Activated T-cell treated with anti-CD3 and anti-CD28 coated beads, Interleukin-2, amount 50 U/mL, for 24 hours (primary cell): ENCODE measurements at regions not wholly inside any gene's neighbourhood (a gene's known extent, or its start where the extent isn't known, plus 50 kb on each side); places are given as distances from the start of the nearest gene placed in this dataset.
"Not testable (repeated sequence)": the region's sequence is repeated elsewhere in the genome, so short reads cannot be mapped to it uniquely, and the experiment has no call there.

ENCODE experiments used
- DNase-seq: peaks from one replicate; pipeline ENCODE4 v3.0.0-alpha.2; 2020
- H3K27ac Mint-ChIP-seq: 2 replicates; pipeline ENCODE4 v1.8.0; 2020; ENCODE audit warnings: mild to moderate bottlenecking, mixed read lengths
- H3K27me3 Mint-ChIP-seq: 2 replicates; pipeline ENCODE4 v1.8.0; 2020; ENCODE audit warnings: mixed read lengths
- H3K36me3 Mint-ChIP-seq: 2 replicates; pipeline ENCODE4 v1.8.0; 2020; ENCODE audit warnings: low read depth, mixed read lengths
- H3K4me1 Mint-ChIP-seq: 2 replicates; pipeline ENCODE4 v1.8.0; 2020; ENCODE audit warnings: low read depth, mixed read lengths
- H3K4me3 Mint-ChIP-seq: 2 replicates; pipeline ENCODE4 v1.8.0; 2020; ENCODE audit warnings: mild to moderate bottlenecking, moderate library complexity, mixed read lengths
- H3K9me3 Mint-ChIP-seq: 2 replicates; pipeline ENCODE4 v1.8.0; 2020; ENCODE audit warnings: mixed read lengths

- DNase-seq, result no peak
- Mint-ChIP-seq H3K4me3 (no peak overlapping the region), H3K9me3 (no peaks in the 10 kb centered on the region)
These were observed 151.7 kb upstream of the IGFBP3 start for GRCh38 chr7:46072722-46073121.

GRCh38 chr7:46071601-46072000 is 150.5 kb upstream of the IGFBP3 start:
- H3K27ac Mint-ChIP-seq, result no peak overlapping the region
- H3K4me3 Mint-ChIP-seq, result no peak overlapping the region
- no peaks in the 10 kb centered on the region for H3K9me3 Mint-ChIP-seq
- DNase-seq, result no peak
- no peaks in the 10 kb centered on the region for H3K4me1 Mint-ChIP-seq
- H3K27me3 Mint-ChIP-seq, result no peaks in the 10 kb centered on the region
- H3K36me3 Mint-ChIP-seq, result no peaks in the 10 kb centered on the region

More at GRCh38 chr7:46072722-46073121, 151.7 kb upstream of the IGFBP3 start:
- Mint-ChIP-seq H3K36me3 (no peaks in the 10 kb centered on the region), H3K4me1 (no peaks in the 10 kb centered on the region), H3K27me3 (no peaks in the 10 kb centered on the region), H3K27ac (no peak overlapping the region)

GRCh38 chr7:46071076-46071475 is 150.0 kb upstream of the IGFBP3 start:
- Mint-ChIP-seq H3K27me3 (no peaks in the 10 kb centered on the region), H3K4me1 (no peaks in the 10 kb centered on the region), H3K4me3 (no peak overlapping the region), H3K27ac (no peak overlapping the region), H3K36me3 (no peaks in the 10 kb centered on the region), H3K9me3 (no peaks in the 10 kb centered on the region)
- no peak for DNase-seq

- no peaks in the 10 kb centered on the region for H3K36me3 Mint-ChIP-seq
- no peaks in the 10 kb centered on the region for H3K27me3 Mint-ChIP-seq
- H3K9me3 Mint-ChIP-seq, result no peaks in the 10 kb centered on the region
- no peaks in the 10 kb centered on the region for H3K4me1 Mint-ChIP-seq
- no peak for DNase-seq
- H3K4me3 Mint-ChIP-seq, result no peak overlapping the region
- H3K27ac Mint-ChIP-seq, result no peak overlapping the region
These were observed 147.1 kb upstream of the IGFBP3 start for GRCh38 chr7:46068159-46068558.

GRCh38 chr7:46059308-46060020 is 138.4 kb upstream of the IGFBP3 start:
- Mint-ChIP-seq H3K27me3 (no peaks in the 10 kb centered on the region), H3K4me3 (no peak overlapping the region), H3K4me1 (no peaks in the 10 kb centered on the region), H3K27ac (no peak overlapping the region), H3K9me3 (no peaks in the 10 kb centered on the region), H3K36me3 (no peaks in the 10 kb centered on the region)
- no peak for DNase-seq

GRCh38 chr7:46058086-46058823 is 137.2 kb upstream of the IGFBP3 start:
- DNase-seq, result no peak
- Mint-ChIP-seq H3K4me3 (no peak overlapping the region), H3K27ac (no peak overlapping the region), H3K36me3 (no peaks in the 10 kb centered on the region), H3K9me3 (no peaks in the 10 kb centered on the region), H3K4me1 (no peaks in the 10 kb centered on the region), H3K27me3 (no peaks in the 10 kb centered on the region)

GRCh38 chr7:46054915-46055314 is 133.8 kb upstream of the IGFBP3 start:
- H3K36me3 Mint-ChIP-seq, result no peaks in the 10 kb centered on the region
- DNase-seq, result no peak
- H3K9me3 Mint-ChIP-seq, result no peaks in the 10 kb centered on the region
- H3K4me1 Mint-ChIP-seq, result no peaks in the 10 kb centered on the region
- no peaks in the 10 kb centered on the region for H3K27me3 Mint-ChIP-seq
- no peak overlapping the region for H3K4me3 Mint-ChIP-seq
- no peak overlapping the region for H3K27ac Mint-ChIP-seq

- no peak for DNase-seq
- no peaks in the 10 kb centered on the region for H3K27me3 Mint-ChIP-seq
These were observed 133.2 kb upstream of the IGFBP3 start for GRCh38 chr7:46054272-46054671.

GRCh38 chr7:46047581-46047980 is 126.5 kb upstream of the IGFBP3 start:
- Mint-ChIP-seq H3K27me3 (no peaks in the 10 kb centered on the region), H3K4me3 (no peak overlapping the region), H3K4me1 (no peaks in the 10 kb centered on the region), H3K27ac (no peak overlapping the region), H3K36me3 (no peaks in the 10 kb centered on the region), H3K9me3 (no peaks in the 10 kb centered on the region)
- no peak for DNase-seq

More at GRCh38 chr7:46054272-46054671, 133.2 kb upstream of the IGFBP3 start:
- no peak overlapping the region for H3K27ac Mint-ChIP-seq
- no peaks in the 10 kb centered on the region for H3K4me1 Mint-ChIP-seq
- H3K36me3 Mint-ChIP-seq, result no peaks in the 10 kb centered on the region
- H3K9me3 Mint-ChIP-seq, result no peaks in the 10 kb centered on the region
- no peak overlapping the region for H3K4me3 Mint-ChIP-seq

- not testable (repeated sequence) for H3K27me3 Mint-ChIP-seq, DNase-seq, H3K36me3 Mint-ChIP-seq, H3K4me3 Mint-ChIP-seq, H3K27ac Mint-ChIP-seq, H3K9me3 Mint-ChIP-seq, H3K4me1 Mint-ChIP-seq
These were observed 122.3 kb upstream of the IGFBP3 start for GRCh38 chr7:46043338-46043737.

GRCh38 chr7:46039813-46040212 is 118.7 kb upstream of the IGFBP3 start:
- DNase-seq, H3K27ac Mint-ChIP-seq, H3K36me3 Mint-ChIP-seq, H3K4me3 Mint-ChIP-seq, H3K27me3 Mint-ChIP-seq, H3K9me3 Mint-ChIP-seq, H3K4me1 Mint-ChIP-seq: not testable (repeated sequence)

GRCh38 chr7:46035166-46035565 is 114.1 kb upstream of the IGFBP3 start:
- H3K4me3 Mint-ChIP-seq, result no peak overlapping the region
- H3K4me1 Mint-ChIP-seq, result no peaks in the 10 kb centered on the region
- no peak for DNase-seq
- no peak overlapping the region for H3K27ac Mint-ChIP-seq
- H3K36me3 Mint-ChIP-seq, result no peaks in the 10 kb centered on the region
- no peaks in the 10 kb centered on the region for H3K27me3 Mint-ChIP-seq
- H3K9me3 Mint-ChIP-seq, result no peaks in the 10 kb centered on the region

GRCh38 chr7:46034056-46034768 is 113.1 kb upstream of the IGFBP3 start:
- Mint-ChIP-seq H3K27ac (no peak overlapping the region), H3K4me3 (no peak overlapping the region), H3K9me3 (no peaks in the 10 kb centered on the region), H3K27me3 (no peaks in the 10 kb centered on the region), H3K4me1 (no peaks in the 10 kb centered on the region), H3K36me3 (no peaks in the 10 kb centered on the region)
- no peak for DNase-seq

- no peaks in the 10 kb centered on the region for H3K36me3 Mint-ChIP-seq
- no peak overlapping the region for H3K27ac Mint-ChIP-seq
- no peaks in the 10 kb centered on the region for H3K4me1 Mint-ChIP-seq
- no peak overlapping the region for H3K4me3 Mint-ChIP-seq
- H3K27me3 Mint-ChIP-seq, result no peaks in the 10 kb centered on the region
- no peak for DNase-seq
- H3K9me3 Mint-ChIP-seq, result no peaks in the 10 kb centered on the region
These were observed 112.5 kb upstream of the IGFBP3 start for GRCh38 chr7:46033592-46033991.

- Mint-ChIP-seq H3K27ac (no peak overlapping the region), H3K4me1 (no peaks in the 10 kb centered on the region), H3K36me3 (no peaks in the 10 kb centered on the region), H3K4me3 (no peak overlapping the region), H3K9me3 (no peaks in the 10 kb centered on the region), H3K27me3 (no peaks in the 10 kb centered on the region)
- no peak for DNase-seq
These were observed 111.9 kb upstream of the IGFBP3 start for GRCh38 chr7:46032942-46033341.
